Sigmoid colon (tissue), 6 donors: ENCODE measurements at regions not wholly inside any gene's neighbourhood (a gene's known extent, or its start where the extent isn't known, plus 50 kb on each side); places are given as distances from the start of the nearest gene placed in this dataset.

Experiments used
- DNase-seq: peaks from one replicate; pipeline ENCODE4 v3.0.0-alpha.2; 2019
- H3K27ac ChIP-seq, 4 donors: fragments of 200-600 bp; sonication (generic); one replicate each; pipeline ENCODE4 v1.5.1; 2016 to 2019; ENCODE audit warnings: mild to moderate bottlenecking in 1 of 4
- H3K27me3 ChIP-seq, 3 donors: fragments of 200-600 bp; sonication (generic); one replicate each; pipeline ENCODE4 v1.5.1; 2019; ENCODE audit warnings: mild to moderate bottlenecking in 1 of 3
- H3K36me3 ChIP-seq, 4 donors: fragments of 200-600 bp; sonication (generic); one replicate each; pipeline ENCODE4 v1.5.1; 2016 to 2019
- H3K4me1 ChIP-seq, 4 donors: fragments of 200-600 bp; sonication (generic); one replicate each; pipeline ENCODE4 v1.5.1; 2017 to 2019
- H3K4me3 ChIP-seq, 4 donors: fragments of 200-600 bp; sonication (generic); one replicate each; pipeline ENCODE4 v1.5.1; 2017 to 2019; ENCODE audit warnings: mild to moderate bottlenecking in 2 of 4, moderate library complexity in 1 of 4
- H3K9me3 ChIP-seq, 4 donors: fragments of 200-600 bp in 3 of 4; sonication (generic) in 3 of 4; one replicate each; pipeline versions ENCODE4 v1.5.1 to v1.6.1; 2013 to 2019
- CTCF ChIP-seq, 4 experiments: fragments of 450-650 bp in 3 of 4; fragments of 200-600 bp in 1 of 4; IDR thresholded peaks; one replicate each; pipeline ENCODE4 v1.5.1; 2016 to 2019; ENCODE audit warnings: antibody characterized with exemption in 4 of 4, mild to moderate bottlenecking in 3 of 4, moderate library complexity in 2 of 4
- EP300 ChIP-seq, 4 donors: sonication (generic); formaldehyde crosslinking; IDR thresholded peaks; one replicate each; pipeline ENCODE4 v1.6.1; 2017; ENCODE audit warnings: antibody characterized with exemption in 4 of 4
- POLR2A ChIP-seq, 2 donors: fragments of 450-650 bp; IDR thresholded peaks; one replicate each; pipeline ENCODE4 v1.6.1; 2016; ENCODE audit warnings: antibody characterized with exemption in 2 of 2, mild to moderate bottlenecking in 2 of 2, moderate library complexity in 2 of 2
- POLR2AphosphoS5 ChIP-seq, 4 donors: sonication (generic); formaldehyde crosslinking; IDR thresholded peaks; one replicate each; pipeline ENCODE4 v1.6.1; 2017; ENCODE audit warnings: antibody characterized with exemption in 4 of 4
- WGBS, 2 donors: extraction: QIAGEN DNeasy Blood & Tissue Kit; methylation state at CpG; one replicate each; pipeline ENCODE4 v1.1.7; 2013; 5-methylcytosine and 5-hydroxymethylcytosine counted together
- intact Hi-C: fragments of 100-400 bp; cut with DNase I; formaldehyde crosslinking; loops from one replicate; pipeline ENCODE4 v1.15.1; 2023
- donor health status: healthy with polysubstance abuse.
- donor health status: healthy.

- H3K9me3 ChIP-seq = no peaks in the 10 kb centered on the region
- intact Hi-C loops = no loop called here
- no peak overlapping the region for H3K4me3 ChIP-seq
- H3K27me3 ChIP-seq = no peaks in the 10 kb centered on the region
- WGBS, 2 donors = 84 to 88% methylated on average over 4 of the region's 4 CpGs
- H3K4me1 ChIP-seq = no peaks in the 10 kb centered on the region
- DNase-seq = no peak
- no peak overlapping the region for H3K27ac ChIP-seq
- TF ChIP-seq POLR2AphosphoS5 (IDR thresholded peaks at IDR 0.05) = no peak
- no peak for TF ChIP-seq EP300 (IDR thresholded peaks at IDR 0.05)
- no peak for TF ChIP-seq CTCF (IDR thresholded peaks at IDR 0.05)
- TF ChIP-seq POLR2A (IDR thresholded peaks at IDR 0.05) = no peak
- no peaks in the 10 kb centered on the region for H3K36me3 ChIP-seq
Measured at GRCh38 chr4:171472230-171472629, 341.0 kb upstream of the GALNTL6 start.

- no peaks in the 10 kb centered on the region for H3K27me3 ChIP-seq
- H3K27ac ChIP-seq = no peak overlapping the region
- no peaks in the 10 kb centered on the region for H3K9me3 ChIP-seq
- intact Hi-C loops = no loop called here
- no peak for DNase-seq
- no peaks in the 10 kb centered on the region for H3K36me3 ChIP-seq
- no peak for TF ChIP-seq POLR2AphosphoS5 (IDR thresholded peaks at IDR 0.05)
- no peak for TF ChIP-seq EP300 (IDR thresholded peaks at IDR 0.05)
- no peak for TF ChIP-seq POLR2A (IDR thresholded peaks at IDR 0.05)
- no peak for TF ChIP-seq CTCF (IDR thresholded peaks at IDR 0.05)
- no peaks in the 10 kb centered on the region for H3K4me1 ChIP-seq
- H3K4me3 ChIP-seq = no peak overlapping the region
- WGBS, 2 donors = 50 to 70% methylated on average over 3 of the region's 3 CpGs
Measured at GRCh38 chr4:171464499-171464898, 348.7 kb upstream of the GALNTL6 start.

- Histone ChIP-seq H3K27me3 (no peaks in the 10 kb centered on the region), H3K9me3 (peaks cover 0 to 2% (median 0%) of the 10 kb centered on the region in 4 donors), H3K27ac (no peak overlapping the region), H3K36me3 (no peaks in the 10 kb centered on the region), H3K4me1 (no peaks in the 10 kb centered on the region), H3K4me3 (no peak overlapping the region)
- DNase-seq = no peak
- TF ChIP-seq EP300 (IDR thresholded peaks at IDR 0.05) (no peak), CTCF (IDR thresholded peaks at IDR 0.05) (no peak), POLR2A (IDR thresholded peaks at IDR 0.05) (no peak), POLR2AphosphoS5 (IDR thresholded peaks at IDR 0.05) (no peak)
- intact Hi-C loops = no loop called here
Measured at GRCh38 chr4:171461191-171461590, 352.0 kb upstream of the GALNTL6 start.

- Histone ChIP-seq H3K4me3 (no peak overlapping the region), H3K27ac (no peak overlapping the region), H3K27me3 (no peaks in the 10 kb centered on the region), H3K36me3 (no peaks in the 10 kb centered on the region), H3K4me1 (no peaks in the 10 kb centered on the region), H3K9me3 (no peaks in the 10 kb centered on the region)
- WGBS, 2 donors = 34 to 83% methylated on average over 2 of the region's 2 CpGs
- TF ChIP-seq POLR2A (IDR thresholded peaks at IDR 0.05) (no peak), POLR2AphosphoS5 (IDR thresholded peaks at IDR 0.05) (no peak), EP300 (IDR thresholded peaks at IDR 0.05) (no peak), CTCF (IDR thresholded peaks at IDR 0.05) (no peak)
- no peak for DNase-seq
- intact Hi-C loops = no loop called here
Measured at GRCh38 chr4:171448919-171449481, 364.2 kb upstream of the GALNTL6 start.

GRCh38 chr4:171448358-171448757 lies 364.8 kb upstream of the GALNTL6 start:
- Histone ChIP-seq H3K4me1 (no peaks in the 10 kb centered on the region), H3K36me3 (no peaks in the 10 kb centered on the region), H3K27me3 (no peaks in the 10 kb centered on the region), H3K9me3 (no peaks in the 10 kb centered on the region), H3K27ac (no peak overlapping the region), H3K4me3 (no peak overlapping the region)
- DNase-seq = no peak
- intact Hi-C loops = no loop called here
- WGBS, 2 donors = 78 to 89% methylated on average over 2 of the region's 2 CpGs
- TF ChIP-seq EP300 (IDR thresholded peaks at IDR 0.05) (no peak), POLR2A (IDR thresholded peaks at IDR 0.05) (no peak), CTCF (IDR thresholded peaks at IDR 0.05) (no peak), POLR2AphosphoS5 (IDR thresholded peaks at IDR 0.05) (no peak)
